WERI-Rb-1 (cell line): ENCODE measurements at regions not wholly inside any gene's neighbourhood (a gene's known extent, or its start where the extent isn't known, plus 50 kb on each side); places are given as distances from the start of the nearest gene placed in this dataset.

Source experiments
- DNase-seq: peaks from one replicate; pipeline ENCODE4 v3.0.0-alpha.2; 2020
- H3K27ac ChIP-seq: fragments of 250-450 bp; sonication (Bioruptor Pico); 2 replicates; pipeline ENCODE4 v1.5.1; 2020; ENCODE audit warnings: mild to moderate bottlenecking, moderate library complexity
- H3K27me3 ChIP-seq: fragments of 250-450 bp; sonication (Bioruptor Pico); 2 replicates; pipeline ENCODE4 v1.5.1; 2021; ENCODE audit warnings: mild to moderate bottlenecking, low read depth, moderate library complexity; ENCODE audit not compliant: insufficient read depth, severe bottlenecking
- H3K36me3 ChIP-seq: fragments of 250-450 bp; sonication (Bioruptor Pico); 2 replicates; pipeline ENCODE4 v1.5.1; 2020; ENCODE audit warnings: mild to moderate bottlenecking, moderate library complexity
- H3K4me3 ChIP-seq: 2 replicates; pipeline ENCODE4 v1.5.1; 2011; ENCODE audit warnings: low read depth, mild to moderate bottlenecking, control low read depth, low read length
- H3K9me3 ChIP-seq: fragments of 250-450 bp; sonication (Bioruptor Pico); 2 replicates; pipeline ENCODE4 v1.5.1; 2021; ENCODE audit warnings: mild to moderate bottlenecking, moderate library complexity; ENCODE audit not compliant: severe bottlenecking
- TF ChIP-seq, protein P1 (sequence below): IDR thresholded peaks from 2 replicates; pipeline ENCODE4 v1.5.1; 2011; ENCODE audit warnings: low read depth, mild to moderate bottlenecking, control low read depth, inconsistent platforms, low read length

DNA sequence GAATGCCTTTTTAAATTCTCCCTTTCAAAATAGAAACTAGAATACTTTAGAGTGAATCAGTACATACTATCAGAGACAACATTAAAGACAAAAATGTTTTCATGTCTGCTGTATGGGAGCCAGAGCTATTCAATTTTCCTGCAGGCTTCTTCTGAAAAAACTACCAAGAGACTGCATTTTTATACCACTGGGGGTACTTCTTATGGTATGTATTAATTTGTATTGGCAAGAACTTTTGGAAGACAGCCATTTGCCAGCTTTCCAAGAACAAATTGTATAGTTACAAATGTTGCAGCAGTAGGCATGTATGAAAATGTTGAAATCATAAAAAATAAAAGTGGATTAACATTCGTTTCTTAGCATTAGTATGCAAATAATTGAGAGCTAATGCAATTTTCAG, 1010.0 kb upstream of the CADM2 start:
- TF ChIP-seq, protein P1, sequence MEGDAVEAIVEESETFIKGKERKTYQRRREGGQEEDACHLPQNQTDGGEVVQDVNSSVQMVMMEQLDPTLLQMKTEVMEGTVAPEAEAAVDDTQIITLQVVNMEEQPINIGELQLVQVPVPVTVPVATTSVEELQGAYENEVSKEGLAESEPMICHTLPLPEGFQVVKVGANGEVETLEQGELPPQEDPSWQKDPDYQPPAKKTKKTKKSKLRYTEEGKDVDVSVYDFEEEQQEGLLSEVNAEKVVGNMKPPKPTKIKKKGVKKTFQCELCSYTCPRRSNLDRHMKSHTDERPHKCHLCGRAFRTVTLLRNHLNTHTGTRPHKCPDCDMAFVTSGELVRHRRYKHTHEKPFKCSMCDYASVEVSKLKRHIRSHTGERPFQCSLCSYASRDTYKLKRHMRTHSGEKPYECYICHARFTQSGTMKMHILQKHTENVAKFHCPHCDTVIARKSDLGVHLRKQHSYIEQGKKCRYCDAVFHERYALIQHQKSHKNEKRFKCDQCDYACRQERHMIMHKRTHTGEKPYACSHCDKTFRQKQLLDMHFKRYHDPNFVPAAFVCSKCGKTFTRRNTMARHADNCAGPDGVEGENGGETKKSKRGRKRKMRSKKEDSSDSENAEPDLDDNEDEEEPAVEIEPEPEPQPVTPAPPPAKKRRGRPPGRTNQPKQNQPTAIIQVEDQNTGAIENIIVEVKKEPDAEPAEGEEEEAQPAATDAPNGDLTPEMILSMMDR: no peak
- Histone ChIP-seq H3K27me3 (no peaks in the 10 kb centered on the region), H3K4me3 (no peak overlapping the region), H3K36me3 (no peaks in the 10 kb centered on the region), H3K27ac (no peak overlapping the region), H3K9me3 (no peaks in the 10 kb centered on the region)
- no peak for DNase-seq

DNA sequence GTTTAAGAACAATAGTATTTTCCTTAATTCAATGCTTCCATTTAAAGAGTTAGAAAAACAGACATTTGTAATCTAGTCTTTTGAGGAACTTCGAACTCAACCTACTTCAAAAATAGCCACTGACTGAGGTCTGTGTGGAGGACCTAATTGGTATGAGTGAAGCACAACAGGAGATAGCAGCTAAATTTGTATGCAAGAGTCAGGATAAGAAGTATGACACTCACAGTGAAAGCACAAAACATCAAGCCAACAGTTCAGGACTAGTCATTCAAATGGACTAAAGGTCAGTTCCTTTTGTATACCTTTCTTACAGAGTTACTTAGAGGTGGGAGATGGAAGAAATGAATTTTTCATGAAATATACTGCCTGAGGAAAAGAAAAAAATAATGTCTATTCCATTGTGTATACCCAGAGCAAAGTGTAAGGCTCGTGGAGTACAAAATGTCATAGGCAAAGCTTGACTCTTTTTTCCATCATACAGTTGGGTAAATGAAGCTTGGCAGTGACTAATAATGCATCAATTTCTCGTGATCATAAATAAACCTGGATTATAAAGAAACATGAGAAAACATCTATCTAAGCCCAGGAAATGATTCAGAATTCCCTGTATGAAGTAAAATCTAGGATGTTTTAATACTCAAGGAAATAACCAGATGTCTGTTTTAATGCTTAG, 1005.2 kb upstream of the CADM2 start:
- H3K27me3 ChIP-seq: no peaks in the 10 kb centered on the region
- no peak overlapping the region for H3K4me3 ChIP-seq
- DNase-seq: no peak
- H3K36me3 ChIP-seq: no peaks in the 10 kb centered on the region
- TF ChIP-seq, protein P1: no peak
- no peaks in the 10 kb centered on the region for H3K9me3 ChIP-seq
- no peak overlapping the region for H3K27ac ChIP-seq

DNA sequence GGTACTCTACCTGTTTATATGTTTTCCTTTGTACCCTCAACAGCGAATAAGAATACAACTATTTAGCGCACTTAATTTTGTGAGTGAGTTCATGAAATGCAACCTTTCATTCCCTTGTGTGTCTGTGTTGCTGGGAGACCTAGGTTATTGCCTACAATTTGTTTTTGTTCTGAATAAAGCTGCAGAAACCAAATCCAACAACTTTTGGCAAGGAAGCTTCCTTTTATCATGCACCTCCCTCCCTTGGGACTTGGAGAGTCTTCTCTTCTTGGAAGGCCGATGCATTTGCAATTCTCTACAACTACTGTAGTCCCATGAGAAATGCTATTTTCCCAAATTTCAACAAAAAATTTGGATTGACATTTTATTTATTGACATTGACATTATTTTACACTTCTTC, 1002.4 kb upstream of the CADM2 start:
- Histone ChIP-seq H3K4me3 (no peak overlapping the region), H3K27me3 (no peaks in the 10 kb centered on the region), H3K36me3 (no peaks in the 10 kb centered on the region), H3K27ac (no peak overlapping the region), H3K9me3 (no peaks in the 10 kb centered on the region)
- DNase-seq: no peak
- TF ChIP-seq, protein P1: no peak

DNA sequence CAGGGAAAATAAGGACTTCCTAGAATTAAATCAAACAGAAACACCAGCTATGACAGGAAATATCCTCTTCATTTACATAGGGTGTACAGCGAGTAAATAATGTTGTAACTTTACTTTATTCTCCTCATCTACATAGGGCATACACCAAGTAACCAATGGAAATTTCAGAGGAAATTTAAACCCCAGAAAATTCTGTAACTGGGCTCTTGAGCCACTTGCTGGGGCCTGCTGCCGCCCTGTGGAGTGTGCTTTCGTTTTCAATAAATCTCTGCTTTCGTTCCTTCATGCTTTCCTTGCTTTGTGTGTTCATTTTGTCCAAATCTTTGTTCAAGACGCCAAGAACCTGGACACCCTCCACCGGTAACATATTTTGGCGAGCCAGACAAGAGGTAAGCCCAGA, 990.4 kb upstream of the CADM2 start:
- no peak overlapping the region for H3K27ac ChIP-seq
- no peaks in the 10 kb centered on the region for H3K36me3 ChIP-seq
- TF ChIP-seq, protein P1: no peak
- H3K9me3 ChIP-seq: no peaks in the 10 kb centered on the region
- no peak for DNase-seq
- H3K4me3 ChIP-seq: no peak overlapping the region
- no peaks in the 10 kb centered on the region for H3K27me3 ChIP-seq

DNA sequence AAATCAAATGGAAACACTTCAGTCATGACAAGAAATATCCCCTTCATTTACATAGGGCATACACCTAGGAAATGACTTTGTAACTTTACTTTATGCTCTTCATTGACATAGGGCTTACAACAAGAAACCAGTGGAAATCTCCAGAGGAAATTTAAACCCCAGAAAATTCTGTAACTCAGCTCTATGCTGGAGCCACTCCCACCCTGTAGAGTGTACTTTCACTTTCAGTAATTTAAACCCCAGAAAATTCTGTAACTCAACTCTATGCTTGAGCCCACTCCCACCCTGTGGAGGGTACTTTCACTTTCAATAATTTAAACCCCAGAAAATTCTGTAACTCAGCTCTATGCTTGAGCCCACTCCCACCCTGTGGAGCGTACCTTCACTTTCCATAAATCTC, 987.1 kb upstream of the CADM2 start:
- no peaks in the 10 kb centered on the region for H3K36me3 ChIP-seq
- TF ChIP-seq, protein P1: no peak
- no peaks in the 10 kb centered on the region for H3K27me3 ChIP-seq
- DNase-seq: no peak
- no peak overlapping the region for H3K4me3 ChIP-seq
- no peak overlapping the region for H3K27ac ChIP-seq
- no peaks in the 10 kb centered on the region for H3K9me3 ChIP-seq

DNA sequence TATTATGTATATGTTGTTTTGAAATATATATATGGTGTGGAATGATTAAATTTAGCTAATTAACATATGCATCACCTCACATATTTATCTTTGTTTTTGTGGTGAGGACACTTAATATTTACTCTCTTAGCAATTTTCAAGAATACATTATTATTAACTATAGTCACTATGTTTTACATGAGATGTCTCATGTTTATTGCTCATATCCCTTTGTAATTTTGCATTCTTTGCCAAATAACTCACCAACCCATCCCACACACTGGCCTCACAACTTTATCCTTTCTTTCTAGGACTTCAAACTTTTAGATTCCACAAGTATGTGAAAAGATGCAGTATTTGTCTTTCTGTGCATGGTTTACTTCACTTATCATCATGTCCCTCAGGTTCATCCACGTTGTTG, 950.2 kb upstream of the CADM2 start:
- no peak for DNase-seq
- TF ChIP-seq, protein P1: no peak
- no peaks in the 10 kb centered on the region for H3K27me3 ChIP-seq
- no peak overlapping the region for H3K4me3 ChIP-seq
- H3K36me3 ChIP-seq: no peaks in the 10 kb centered on the region
- no peak overlapping the region for H3K27ac ChIP-seq
- no peaks in the 10 kb centered on the region for H3K9me3 ChIP-seq
